ENCODE measurements at regions not wholly inside any gene's neighbourhood (a gene's known extent, or its start where the extent isn't known, plus 50 kb on each side); places are given as distances from the start of the nearest gene placed in this dataset.

GRCh38 chr10:2851566-2851965 lies 215.8 kb upstream of the PFKP start:
- TF ChIP-seq, protein P1, sequence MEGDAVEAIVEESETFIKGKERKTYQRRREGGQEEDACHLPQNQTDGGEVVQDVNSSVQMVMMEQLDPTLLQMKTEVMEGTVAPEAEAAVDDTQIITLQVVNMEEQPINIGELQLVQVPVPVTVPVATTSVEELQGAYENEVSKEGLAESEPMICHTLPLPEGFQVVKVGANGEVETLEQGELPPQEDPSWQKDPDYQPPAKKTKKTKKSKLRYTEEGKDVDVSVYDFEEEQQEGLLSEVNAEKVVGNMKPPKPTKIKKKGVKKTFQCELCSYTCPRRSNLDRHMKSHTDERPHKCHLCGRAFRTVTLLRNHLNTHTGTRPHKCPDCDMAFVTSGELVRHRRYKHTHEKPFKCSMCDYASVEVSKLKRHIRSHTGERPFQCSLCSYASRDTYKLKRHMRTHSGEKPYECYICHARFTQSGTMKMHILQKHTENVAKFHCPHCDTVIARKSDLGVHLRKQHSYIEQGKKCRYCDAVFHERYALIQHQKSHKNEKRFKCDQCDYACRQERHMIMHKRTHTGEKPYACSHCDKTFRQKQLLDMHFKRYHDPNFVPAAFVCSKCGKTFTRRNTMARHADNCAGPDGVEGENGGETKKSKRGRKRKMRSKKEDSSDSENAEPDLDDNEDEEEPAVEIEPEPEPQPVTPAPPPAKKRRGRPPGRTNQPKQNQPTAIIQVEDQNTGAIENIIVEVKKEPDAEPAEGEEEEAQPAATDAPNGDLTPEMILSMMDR (IDR thresholded peaks at IDR 0.05) = no peak
- no peak for TF ChIP-seq POLR2AphosphoS5 (IDR thresholded peaks at IDR 0.05)
- no peak for TF ChIP-seq POLR2A (IDR thresholded peaks at IDR 0.05)
